ENCODE measurements at regions not wholly inside any gene's neighbourhood (a gene's known extent, or its start where the extent isn't known, plus 50 kb on each side); places are given as distances from the start of the nearest gene placed in this dataset.
"Not testable (repeated sequence)": the region's sequence is repeated elsewhere in the genome, so short reads cannot be mapped to it uniquely, and the experiment has no call there.

GRCh38 chr2:117618607-117619006 is 195.9 kb upstream of the DDX18 start:
- no peaks in the 10 kb centered on the region for H3K4me1 ChIP-seq (ENCODE audit: insufficient read depth, low read length)
- ATAC-seq (ENCODE audit: insufficient read depth, low read depth) = no peak
- no peaks in the 10 kb centered on the region for H3K79me2 ChIP-seq (ENCODE audit: insufficient read depth, low read length)
- H3K27me3 ChIP-seq (ENCODE audit: insufficient read depth, low read length, poor library complexity) = no peaks in the 10 kb centered on the region
- TF ChIP-seq CTCF (IDR thresholded peaks at IDR 0.05; ENCODE audit: borderline replicate concordance, extremely low read depth, low read length, poor library complexity, severe bottlenecking) (no peak), EZH2 (IDR thresholded peaks at IDR 0.05; ENCODE audit: borderline replicate concordance, low read depth, low read length, severe bottlenecking) (no peak)
- H3K9ac ChIP-seq (ENCODE audit: low read depth, low read length) = no peak overlapping the region
- no peak overlapping the region for H2AFZ ChIP-seq (ENCODE audit: low read depth, low read length)
- no peak overlapping the region for H3K4me3 ChIP-seq (ENCODE audit: low read depth in 1 of 2, low read length in 2 of 2)
- H3K9me3 ChIP-seq (ENCODE audit: insufficient read depth, low read length, severe bottlenecking) = no peaks in the 10 kb centered on the region
- no peaks in the 10 kb centered on the region for H3K36me3 ChIP-seq (ENCODE audit: insufficient read depth, low read length)
- no peak for DNase-seq
- no peak overlapping the region for H3K27ac ChIP-seq (ENCODE audit: low read length)
- H4K20me1 ChIP-seq (ENCODE audit: insufficient read depth, low read length) = no peaks in the 10 kb centered on the region
- H3K4me2 ChIP-seq (ENCODE audit: insufficient read depth, low read length) = no peak overlapping the region

GRCh38 chr2:117621326-117621725 is 193.2 kb upstream of the DDX18 start:
- H3K4me2 ChIP-seq (ENCODE audit: insufficient read depth, low read length) = no peak overlapping the region
- no peaks in the 10 kb centered on the region for H3K9me3 ChIP-seq (ENCODE audit: insufficient read depth, low read length, severe bottlenecking)
- ATAC-seq (ENCODE audit: insufficient read depth, low read depth) (no peak), DNase-seq (no peak)
- no peak overlapping the region for H3K4me3 ChIP-seq (ENCODE audit: low read depth in 1 of 2, low read length in 2 of 2)
- no peak overlapping the region for H2AFZ ChIP-seq (ENCODE audit: low read depth, low read length)
- no peaks in the 10 kb centered on the region for H3K36me3 ChIP-seq (ENCODE audit: insufficient read depth, low read length)
- H3K79me2 ChIP-seq (ENCODE audit: insufficient read depth, low read length) = no peaks in the 10 kb centered on the region
- no peak overlapping the region for H3K27ac ChIP-seq (ENCODE audit: low read length)
- no peak overlapping the region for H3K9ac ChIP-seq (ENCODE audit: low read depth, low read length)
- no peaks in the 10 kb centered on the region for H3K27me3 ChIP-seq (ENCODE audit: insufficient read depth, low read length, poor library complexity)
- no peaks in the 10 kb centered on the region for H4K20me1 ChIP-seq (ENCODE audit: insufficient read depth, low read length)
- no peak for TF ChIP-seq CTCF (IDR thresholded peaks at IDR 0.05; ENCODE audit: borderline replicate concordance, extremely low read depth, low read length, poor library complexity, severe bottlenecking)
- no peak for TF ChIP-seq EZH2 (IDR thresholded peaks at IDR 0.05; ENCODE audit: borderline replicate concordance, low read depth, low read length, severe bottlenecking)
- H3K4me1 ChIP-seq (ENCODE audit: insufficient read depth, low read length) = no peaks in the 10 kb centered on the region

- not testable (repeated sequence) for H3K4me1 ChIP-seq (ENCODE audit: insufficient read depth, low read length); ATAC-seq (ENCODE audit: insufficient read depth, low read depth); H3K79me2 ChIP-seq (ENCODE audit: insufficient read depth, low read length); H3K9ac ChIP-seq (ENCODE audit: low read depth, low read length); DNase-seq; H3K27ac ChIP-seq (ENCODE audit: low read length); H3K4me3 ChIP-seq (ENCODE audit: low read depth in 1 of 2, low read length in 2 of 2); H3K4me2 ChIP-seq (ENCODE audit: insufficient read depth, low read length); H3K36me3 ChIP-seq (ENCODE audit: insufficient read depth, low read length); H4K20me1 ChIP-seq (ENCODE audit: insufficient read depth, low read length); H2AFZ ChIP-seq (ENCODE audit: low read depth, low read length); H3K9me3 ChIP-seq (ENCODE audit: insufficient read depth, low read length, severe bottlenecking); H3K27me3 ChIP-seq (ENCODE audit: insufficient read depth, low read length, poor library complexity)
Observed at GRCh38 chr2:117623175-117623574, 191.3 kb upstream of the DDX18 start.

- no peak for ATAC-seq (ENCODE audit: insufficient read depth, low read depth)
- Histone ChIP-seq H3K27me3 (ENCODE audit: insufficient read depth, low read length, poor library complexity) (no peaks in the 10 kb centered on the region), H3K79me2 (ENCODE audit: insufficient read depth, low read length) (no peaks in the 10 kb centered on the region), H3K4me2 (ENCODE audit: insufficient read depth, low read length) (no peak overlapping the region), H3K27ac (ENCODE audit: low read length) (no peak overlapping the region), H3K9me3 (ENCODE audit: insufficient read depth, low read length, severe bottlenecking) (no peaks in the 10 kb centered on the region), H3K9ac (ENCODE audit: low read depth, low read length) (no peak overlapping the region), H4K20me1 (ENCODE audit: insufficient read depth, low read length) (no peaks in the 10 kb centered on the region), H3K4me1 (ENCODE audit: insufficient read depth, low read length) (no peaks in the 10 kb centered on the region), H3K36me3 (ENCODE audit: insufficient read depth, low read length) (no peaks in the 10 kb centered on the region), H2AFZ (ENCODE audit: low read depth, low read length) (no peak overlapping the region), H3K4me3 (ENCODE audit: low read depth in 1 of 2, low read length in 2 of 2) (no peak overlapping the region)
- no peak for TF ChIP-seq CTCF (IDR thresholded peaks at IDR 0.05; ENCODE audit: borderline replicate concordance, extremely low read depth, low read length, poor library complexity, severe bottlenecking)
- DNase-seq = no peak
Observed at GRCh38 chr2:117631152-117631945, 183.1 kb upstream of the DDX18 start.

Data from DND-41 (cell line).